Psoas muscle (tissue), 7 donors: ENCODE measurements at regions not wholly inside any gene's neighbourhood (a gene's known extent, or its start where the extent isn't known, plus 50 kb on each side); places are given as distances from the start of the nearest gene placed in this dataset.

ENCODE experiments used
- ATAC-seq, 4 donors: fragments of 200-7000 bp; cut with Tn5 transposase; one replicate each; pipeline ENCODE4 v1.9.1; 2020; ENCODE audit warnings: moderate library complexity in 3 of 4, mild to moderate bottlenecking in 2 of 4
- DNase-seq, 2 donors: peaks; one replicate each; pipeline ENCODE4 v3.0.0-alpha.2; 2020
- H3K27ac ChIP-seq: fragments of 200-600 bp; one replicate; pipeline ENCODE4 v1.8.0; 2022
- H3K27me3 ChIP-seq, 3 donors: fragments of 200-600 bp in 1 of 3; one replicate each; pipeline versions ENCODE4 v1.6.1 to v1.8.0; 2013 to 2022; ENCODE audit warnings: low read length in 2 of 3, mild to moderate bottlenecking in 2 of 3, moderate library complexity in 1 of 3; ENCODE audit not compliant: insufficient read depth in 3 of 3
- H3K36me3 ChIP-seq, 2 donors: fragments of 200-600 bp in 1 of 2; one replicate each; pipeline versions ENCODE4 v1.6.1 to v1.8.0; 2013 to 2022; ENCODE audit warnings: low read depth in 1 of 2, mild to moderate bottlenecking in 1 of 2, moderate library complexity in 1 of 2; ENCODE audit not compliant: insufficient read depth in 1 of 2
- H3K4me1 ChIP-seq: fragments of 200-600 bp; one replicate; pipeline ENCODE4 v1.8.0; 2022
- H3K4me3 ChIP-seq: fragments of 200-600 bp; one replicate; pipeline ENCODE4 v1.8.0; 2022; ENCODE audit warnings: mild to moderate bottlenecking
- H3K9me3 ChIP-seq: fragments of 200-600 bp; one replicate; pipeline ENCODE4 v1.8.0; 2022
- CTCF ChIP-seq: fragments of 200-600 bp; IDR thresholded peaks from one replicate; pipeline ENCODE4 v1.8.0; 2022; ENCODE audit warnings: antibody characterized with exemption
- WGBS, 3 donors: extraction: QIAGEN DNeasy Blood & Tissue Kit; methylation state at CpG; one replicate each; pipeline versions ENCODE4 v1.1.6 to v1.1.7; 2013; 5-methylcytosine and 5-hydroxymethylcytosine counted together
- intact Hi-C, 2 donors: fragments of 100-400 bp; cut with DNase I; formaldehyde crosslinking; loops; one replicate each; pipeline versions ENCODE4 v1.11.0 to v1.14.2; 2022
- donor health status: healthy with polysubstance abuse.
- donor health status: DM: no; HTN: no; CAD: no; lungs with moderate emphysema.
- donor health status: Bipolar disorder and iron deficiency.
- donor health status: healthy.
- donor health status: DM: yes; HTN: yes; CAD: no.
- donor health status: DM: no; HTN: no; CAD: no.
- donor health status: DM: yes; HTN: yes; CAD: no.

GRCh38 chr12:93022603-93023340, 93.7 kb upstream of the EEA1 start:
- Histone ChIP-seq H3K9me3 (no peaks in the 10 kb centered on the region), H3K36me3 (no peaks in the 10 kb centered on the region), H3K4me1 (peaks cover 6% of the 10 kb centered on the region), H3K4me3 (no peak overlapping the region), H3K27me3 (no peaks in the 10 kb centered on the region), H3K27ac (no peak overlapping the region)
- no peak for TF ChIP-seq CTCF
- 69 to 85% (median 71%) methylated on average over 6 of the region's 6 CpGs for WGBS, 3 donors
- no peak for ATAC-seq
- intact Hi-C loops: loop anchor here in 1 of 2 donors (10.0 kb wide), 1 partner anchor 372 kb away; no protein-coding TSS in a partner anchor
- no peak for DNase-seq

DNA sequence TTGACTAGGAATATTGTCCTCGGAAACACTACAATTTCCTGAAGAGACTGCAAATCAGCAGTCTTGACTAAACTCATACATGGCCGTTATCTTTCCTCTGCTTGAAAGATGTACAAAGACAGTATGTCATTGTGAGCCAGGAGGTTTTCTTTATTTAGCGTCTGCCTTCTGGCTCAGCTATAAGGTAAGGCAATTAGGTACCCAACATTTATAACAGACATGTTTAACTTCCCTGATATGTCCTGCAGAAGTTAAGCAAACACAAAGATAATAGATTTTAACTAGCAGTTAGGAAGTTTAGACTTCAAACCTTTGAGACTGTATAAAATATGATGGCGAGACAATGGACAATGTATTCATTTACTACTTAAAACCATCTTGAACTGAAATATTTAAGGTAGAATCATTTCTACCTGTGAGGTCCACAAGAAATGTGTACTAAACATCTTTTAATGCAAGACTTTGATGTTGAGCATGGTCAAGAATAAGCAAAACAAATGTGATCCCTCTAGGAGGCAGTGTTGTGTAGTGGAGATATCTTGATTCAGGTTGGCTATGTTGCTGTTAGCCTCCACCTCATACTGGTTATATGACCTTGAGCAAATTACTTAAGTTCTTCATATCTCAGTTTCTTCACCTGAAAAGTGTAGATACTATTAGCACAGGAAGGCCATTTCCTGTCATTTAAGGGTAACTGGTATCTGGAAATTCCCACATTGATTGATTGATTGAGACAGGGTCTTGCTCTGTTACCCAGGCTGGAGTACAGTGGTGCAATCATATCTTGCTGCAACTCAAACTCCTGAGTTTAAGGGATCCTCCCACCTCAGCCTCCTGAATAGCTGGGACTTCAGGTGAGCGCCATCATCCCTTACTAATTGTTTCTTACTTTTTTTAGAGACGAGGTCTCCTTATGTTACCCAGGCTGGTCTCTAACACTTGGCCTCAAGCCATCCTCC, 96.3 kb upstream of the EEA1 start:
- intact Hi-C loops: loop anchor here in 1 of 2 donors (10.0 kb wide), 1 partner anchor 369 kb away; no protein-coding TSS in a partner anchor

GRCh38 chr12:93027041-93027440, 97.9 kb upstream of the EEA1 start:
- no peak for TF ChIP-seq CTCF
- peaks cover 6% of the 10 kb centered on the region for H3K4me1 ChIP-seq
- no peaks in the 10 kb centered on the region for H3K9me3 ChIP-seq
- H3K27me3 ChIP-seq: no peaks in the 10 kb centered on the region
- H3K4me3 ChIP-seq: no peak overlapping the region
- ATAC-seq (no peak), DNase-seq (no peak)
- intact Hi-C loops: loop anchor here in 1 of 2 donors (10.0 kb wide), 1 partner anchor 368 kb away; no protein-coding TSS in a partner anchor
- 93 to 95% (median 93%) methylated on average over 2 of the region's 2 CpGs for WGBS, 3 donors
- H3K36me3 ChIP-seq: no peaks in the 10 kb centered on the region
- H3K27ac ChIP-seq: no peak overlapping the region

More for the DNA sequence above, 96.3 kb upstream of the EEA1 start:
- H3K27ac ChIP-seq: no peak overlapping the region
- DNase-seq (no peak), ATAC-seq (peak; percentile 60 to 90 (median 70))
- H3K4me1 ChIP-seq: peaks cover 6% of the 10 kb centered on the region
- WGBS, 3 donors: 80 to 92% (median 83%) methylated on average over 6 of the region's 6 CpGs
- TF ChIP-seq CTCF: peak; percentile 55
- no peaks in the 10 kb centered on the region for H3K27me3 ChIP-seq
- H3K4me3 ChIP-seq: no peak overlapping the region
- no peaks in the 10 kb centered on the region for H3K36me3 ChIP-seq
- H3K9me3 ChIP-seq: no peaks in the 10 kb centered on the region

- intact Hi-C loops: loop anchor here in 1 of 2 donors (10.0 kb wide), 1 partner anchor 366 kb away; no protein-coding TSS in a partner anchor
- no peaks in the 10 kb centered on the region for H3K9me3 ChIP-seq
- WGBS, 3 donors: 43 to 81% (median 44%) methylated on average over 4 of the region's 4 CpGs
- DNase-seq: no peak
- peaks cover 6% of the 10 kb centered on the region for H3K4me1 ChIP-seq
- no peak overlapping the region for H3K27ac ChIP-seq
- ATAC-seq: peak in 2 of 4 donors; percentile 55 to 80
- no peak overlapping the region for H3K4me3 ChIP-seq
- H3K36me3 ChIP-seq: no peaks in the 10 kb centered on the region
- H3K27me3 ChIP-seq: no peaks in the 10 kb centered on the region
- no peak for TF ChIP-seq CTCF
Observed at GRCh38 chr12:93029091-93029490, 100.0 kb upstream of the EEA1 start.
